ENCODE measurements at regions not wholly inside any gene's neighbourhood (a gene's known extent, or its start where the extent isn't known, plus 50 kb on each side); places are given as distances from the start of the nearest gene placed in this dataset.

GRCh38 chrX:39261446-39262147, 460.3 kb downstream of the MID1IP1 start:
- ATAC-seq (ENCODE audit: insufficient number of reproducible peaks, low FRiP score, low read depth) (no peak), DNase-seq (ENCODE audit: low spot score) (no peak)
- no peaks in the 10 kb centered on the region for H3K27me3 ChIP-seq (replicated peaks; ENCODE audit: insufficient read depth)
- no peaks in the 10 kb centered on the region for H3K36me3 ChIP-seq
- no peaks in the 10 kb centered on the region for H3K9me3 ChIP-seq
- no peak overlapping the region for H3K4me3 ChIP-seq
- H3K27ac ChIP-seq, result no peak overlapping the region
- no peaks in the 10 kb centered on the region for H3K4me1 ChIP-seq (ENCODE audit: control insufficient read depth in 1 of 2, low read depth in 2 of 2)
- peak; percentile 39 for TF ChIP-seq CTCF (IDR thresholded peaks at IDR 0.05)

GRCh38 chrX:39262641-39263040, 461.4 kb downstream of the MID1IP1 start:
- DNase-seq (ENCODE audit: low spot score), result no peak
- ATAC-seq (ENCODE audit: insufficient number of reproducible peaks, low FRiP score, low read depth), result no peak
- Histone ChIP-seq H3K27me3 (replicated peaks; ENCODE audit: insufficient read depth) (no peaks in the 10 kb centered on the region), H3K27ac (no peak overlapping the region), H3K36me3 (no peaks in the 10 kb centered on the region), H3K9me3 (no peaks in the 10 kb centered on the region), H3K4me1 (ENCODE audit: control insufficient read depth in 1 of 2, low read depth in 2 of 2) (no peaks in the 10 kb centered on the region), H3K4me3 (no peak overlapping the region)
- no peak for TF ChIP-seq CTCF (IDR thresholded peaks at IDR 0.05)

GRCh38 chrX:39264023-39264422, 462.8 kb downstream of the MID1IP1 start:
- Histone ChIP-seq H3K4me1 (ENCODE audit: control insufficient read depth in 1 of 2, low read depth in 2 of 2) (no peaks in the 10 kb centered on the region), H3K27ac (no peak overlapping the region), H3K36me3 (no peaks in the 10 kb centered on the region), H3K4me3 (no peak overlapping the region), H3K9me3 (no peaks in the 10 kb centered on the region), H3K27me3 (replicated peaks; ENCODE audit: insufficient read depth) (no peaks in the 10 kb centered on the region)
- TF ChIP-seq CTCF (IDR thresholded peaks at IDR 0.05), result no peak
- no peak for DNase-seq (ENCODE audit: low spot score)
- ATAC-seq (ENCODE audit: insufficient number of reproducible peaks, low FRiP score, low read depth), result no peak

GRCh38 chrX:39267176-39267575, 465.9 kb downstream of the MID1IP1 start:
- Histone ChIP-seq H3K4me1 (ENCODE audit: control insufficient read depth in 1 of 2, low read depth in 2 of 2) (no peaks in the 10 kb centered on the region), H3K9me3 (no peaks in the 10 kb centered on the region), H3K36me3 (no peaks in the 10 kb centered on the region), H3K4me3 (no peak overlapping the region), H3K27ac (no peak overlapping the region), H3K27me3 (replicated peaks; ENCODE audit: insufficient read depth) (no peaks in the 10 kb centered on the region)
- ATAC-seq (ENCODE audit: insufficient number of reproducible peaks, low FRiP score, low read depth) (no peak), DNase-seq (ENCODE audit: low spot score) (no peak)
- TF ChIP-seq CTCF (IDR thresholded peaks at IDR 0.05), result no peak

GRCh38 chrX:39268207-39268606, 466.9 kb downstream of the MID1IP1 start:
- Histone ChIP-seq H3K36me3 (no peaks in the 10 kb centered on the region), H3K9me3 (no peaks in the 10 kb centered on the region), H3K27me3 (replicated peaks; ENCODE audit: insufficient read depth) (no peaks in the 10 kb centered on the region), H3K27ac (no peak overlapping the region), H3K4me3 (no peak overlapping the region), H3K4me1 (ENCODE audit: control insufficient read depth in 1 of 2, low read depth in 2 of 2) (no peaks in the 10 kb centered on the region)
- TF ChIP-seq CTCF (IDR thresholded peaks at IDR 0.05), result no peak
- ATAC-seq (ENCODE audit: insufficient number of reproducible peaks, low FRiP score, low read depth), result no peak
- DNase-seq (ENCODE audit: low spot score), result no peak
